22Rv1 (cell line): ENCODE measurements at regions not wholly inside any gene's neighbourhood (a gene's known extent, or its start where the extent isn't known, plus 50 kb on each side); places are given as distances from the start of the nearest gene placed in this dataset.

Experiments
- CTCF ChIP-seq: fragments of 450-650 bp; IDR thresholded peaks from 2 replicates; pipeline ENCODE4 v1.5.1; 2017; ENCODE audit warnings: mild to moderate bottlenecking
- ZFX ChIP-seq: fragments of 450-650 bp; IDR thresholded peaks from 2 replicates; pipeline ENCODE4 v1.6.1; 2017; ENCODE audit warnings: antibody characterized with exemption, borderline replicate concordance

GRCh38 chr10:1829712-1830111, 92.4 kb upstream of the ADARB2 start:
- TF ChIP-seq CTCF = no peak
- TF ChIP-seq ZFX = no peak
